Caco-2 (cell line): ENCODE measurements at regions not wholly inside any gene's neighbourhood (a gene's known extent, or its start where the extent isn't known, plus 50 kb on each side); places are given as distances from the start of the nearest gene placed in this dataset.

Source experiments
- BruUV-seq: library from RNA; stranded (reverse); fragments of 400-500 nt; replicated peaks from 2 replicates; lab custom pipeline; 2021; lab: Mats Ljungman, UMichigan
- CTCF ChIA-PET: fragments of 300-600 bp; sonication (Branson Sonifier 250); formaldehyde crosslinking; loops from one replicate; lab custom pipeline; 2022; ENCODE audit warnings: antibody characterized with exemption; lab: Charles Lee
- POLR2A ChIA-PET: fragments of 300-600 bp; sonication (Branson Sonifier 250); formaldehyde crosslinking; loops from one replicate; lab custom pipeline; 2022; ENCODE audit warnings: antibody characterized with exemption; lab: Charles Lee
- DNase-seq, 2 experiments: peaks; one replicate each; pipeline versions ENCODE4 v3.0.0 to v3.0.0-alpha.2; 2020 to 2022
- H3K27me3 ChIP-seq: replicated peaks from 2 replicates; pipeline ENCODE4 v1.6.0; 2011; ENCODE audit warnings: low read length; ENCODE audit not compliant: control insufficient read depth, insufficient read depth
- H3K36me3 ChIP-seq: 2 replicates; pipeline ENCODE4 v1.5.1; 2011; ENCODE audit warnings: low read length; ENCODE audit not compliant: control insufficient read depth, insufficient read depth
- H3K4me1 ChIP-seq: fragments of 250-450 bp; sonication (Bioruptor Pico); 2 replicates; pipeline ENCODE4 v1.5.1; 2020; ENCODE audit warnings: mild to moderate bottlenecking
- H3K4me3 ChIP-seq: 2 replicates; pipeline ENCODE4 v1.5.1; 2011; ENCODE audit warnings: low read depth, mild to moderate bottlenecking, control low read depth, low read length
- H3K9me3 ChIP-seq: fragments of 250-450 bp; sonication (Bioruptor Pico); 2 replicates; pipeline ENCODE4 v1.5.1; 2020; ENCODE audit warnings: mild to moderate bottlenecking, moderate library complexity
- H3K27ac Mint-ChIP-seq: one replicate; pipeline ENCODE4 v1.8.0; 2022; ENCODE audit warnings: mixed read lengths; ENCODE audit not compliant: unreplicated experiment
- H3K27me3 Mint-ChIP-seq: one replicate; pipeline ENCODE4 v1.8.0; 2022; ENCODE audit warnings: mixed read lengths; ENCODE audit not compliant: insufficient read depth, unreplicated experiment
- H3K36me3 Mint-ChIP-seq: one replicate; pipeline ENCODE4 v1.8.0; 2022; ENCODE audit warnings: mild to moderate bottlenecking, mixed read lengths; ENCODE audit not compliant: insufficient read depth, unreplicated experiment
- H3K4me1 Mint-ChIP-seq: one replicate; pipeline ENCODE4 v1.8.0; 2022; ENCODE audit warnings: low read depth, mixed read lengths; ENCODE audit not compliant: unreplicated experiment
- H3K4me3 Mint-ChIP-seq: one replicate; pipeline ENCODE4 v1.8.0; 2022; ENCODE audit warnings: mild to moderate bottlenecking, moderate library complexity, mixed read lengths; ENCODE audit not compliant: unreplicated experiment
- H3K9me3 Mint-ChIP-seq: one replicate; pipeline ENCODE4 v1.8.0; 2022; ENCODE audit warnings: mixed read lengths; ENCODE audit not compliant: unreplicated experiment
- CTCF ChIP-seq, 2 experiments: fragments of 200-600 bp in 1 of 2; IDR thresholded peaks; 1 replicate in 1 of 2; 2 replicates in 1 of 2; pipeline versions ENCODE4 v1.5.1 to v1.8.0; 2011 to 2022; ENCODE audit warnings: antibody characterized with exemption in 1 of 2, control low read depth in 1 of 2, inconsistent platforms in 1 of 2, low read depth in 1 of 2, low read length in 1 of 2, mild to moderate bottlenecking in 1 of 2, moderate library complexity in 1 of 2; ENCODE audit not compliant: insufficient read depth in 1 of 2, severe bottlenecking in 1 of 2, unreplicated experiment in 1 of 2
- intact Hi-C: fragments of 100-400 bp; cut with micrococcal nuclease; formaldehyde crosslinking; loops from one replicate; pipeline ENCODE4 v1.10.0; 2022; ENCODE audit not compliant: unreplicated experiment

GRCh38 chr18:43341014-43341413 lies 63.7 kb upstream of the SYT4 start:
- H3K4me1 ChIP-seq = no peaks in the 10 kb centered on the region
- Mint-ChIP-seq H3K36me3 (no peaks in the 10 kb centered on the region), H3K27ac (no peak overlapping the region), H3K9me3 (no peaks in the 10 kb centered on the region), H3K4me1 (no peaks in the 10 kb centered on the region), H3K4me3 (no peak overlapping the region), H3K27me3 (peaks cover 4% of the 10 kb centered on the region)
- intact Hi-C loops = no loop called here
- BruUV-seq = no TSS peak
- no peaks in the 10 kb centered on the region for H3K27me3 ChIP-seq
- CTCF ChIA-PET = no interaction called here
- no peak overlapping the region for H3K4me3 ChIP-seq
- POLR2A ChIA-PET = no interaction called here
- DNase-seq = no peak
- H3K36me3 ChIP-seq = no peaks in the 10 kb centered on the region
- TF ChIP-seq CTCF (IDR thresholded peaks at IDR 0.05; ENCODE audit: insufficient read depth in 1 of 2, low read depth in 1 of 2, low read length in 1 of 2, severe bottlenecking in 1 of 2, unreplicated experiment in 1 of 2) = no peak
- H3K9me3 ChIP-seq = no peaks in the 10 kb centered on the region

DNA sequence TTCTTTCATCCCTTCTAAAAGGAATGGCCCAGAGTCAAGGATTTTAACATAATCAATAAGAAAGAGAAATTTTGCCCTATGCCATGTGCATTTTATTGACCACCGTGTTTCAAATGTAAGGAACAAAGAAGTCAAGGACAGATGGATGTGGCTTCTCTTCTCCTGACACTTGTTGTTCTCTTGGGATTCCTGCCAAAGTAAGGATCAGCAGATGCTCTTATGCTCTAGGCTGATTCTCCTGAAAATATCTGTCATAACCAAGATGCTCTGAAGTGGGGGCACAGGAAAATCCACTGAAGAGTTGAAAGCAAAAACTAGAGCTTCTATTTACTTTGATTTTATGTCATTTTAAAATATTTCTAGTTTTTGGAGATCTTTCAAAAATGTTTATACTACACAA lies 72.9 kb upstream of the SYT4 start:
- POLR2A ChIA-PET = no interaction called here
- no peak overlapping the region for H3K4me3 Mint-ChIP-seq
- no peak overlapping the region for H3K4me3 ChIP-seq
- no peaks in the 10 kb centered on the region for H3K36me3 ChIP-seq
- H3K9me3 Mint-ChIP-seq = no peaks in the 10 kb centered on the region
- no peaks in the 10 kb centered on the region for H3K9me3 ChIP-seq
- no peak for TF ChIP-seq CTCF (IDR thresholded peaks at IDR 0.05; ENCODE audit: insufficient read depth in 1 of 2, low read depth in 1 of 2, low read length in 1 of 2, severe bottlenecking in 1 of 2, unreplicated experiment in 1 of 2)
- no TSS peak for BruUV-seq
- intact Hi-C loops = no loop called here
- peaks cover 3% of the 10 kb centered on the region for H3K27me3 Mint-ChIP-seq
- no peak overlapping the region for H3K27ac Mint-ChIP-seq
- no peaks in the 10 kb centered on the region for H3K36me3 Mint-ChIP-seq
- no peaks in the 10 kb centered on the region for H3K4me1 Mint-ChIP-seq
- H3K27me3 ChIP-seq = no peaks in the 10 kb centered on the region
- no peak for DNase-seq
- CTCF ChIA-PET = no interaction called here
- H3K4me1 ChIP-seq = no peaks in the 10 kb centered on the region

GRCh38 chr18:43364535-43364934 lies 87.2 kb upstream of the SYT4 start:
- no peak overlapping the region for H3K4me3 Mint-ChIP-seq
- no peak for TF ChIP-seq CTCF (IDR thresholded peaks at IDR 0.05; ENCODE audit: insufficient read depth in 1 of 2, low read depth in 1 of 2, low read length in 1 of 2, severe bottlenecking in 1 of 2, unreplicated experiment in 1 of 2)
- Histone ChIP-seq H3K27me3 (no peaks in the 10 kb centered on the region), H3K4me3 (no peak overlapping the region), H3K4me1 (no peaks in the 10 kb centered on the region), H3K9me3 (no peaks in the 10 kb centered on the region), H3K36me3 (no peaks in the 10 kb centered on the region)
- H3K27me3 Mint-ChIP-seq = peaks cover 5% of the 10 kb centered on the region
- DNase-seq = no peak
- no peaks in the 10 kb centered on the region for H3K36me3 Mint-ChIP-seq
- BruUV-seq = no TSS peak
- CTCF ChIA-PET = no interaction called here
- POLR2A ChIA-PET = no interaction called here
- H3K9me3 Mint-ChIP-seq = no peaks in the 10 kb centered on the region
- no peak overlapping the region for H3K27ac Mint-ChIP-seq
- no peaks in the 10 kb centered on the region for H3K4me1 Mint-ChIP-seq
- intact Hi-C loops = no loop called here
